Smooth muscle cell (in vitro differentiated cells): ENCODE measurements at regions not wholly inside any gene's neighbourhood (a gene's known extent, or its start where the extent isn't known, plus 50 kb on each side); places are given as distances from the start of the nearest gene placed in this dataset.

Experiments
- DNase-seq: peaks from one replicate; lab custom pipeline; 2025; ENCODE audit not compliant: unreplicated experiment; lab: John Stamatoyannopoulos, UW
- H2AFZ ChIP-seq: fragments of 200-600 bp; sonication (generic); 2 replicates; pipeline ENCODE4 v1.6.0; 2016; ENCODE audit warnings: antibody characterized with exemption, low read depth, mild to moderate bottlenecking
- H3F3A ChIP-seq: fragments of 200-600 bp; sonication (generic); 2 replicates; pipeline ENCODE4 v1.6.0; 2017; ENCODE audit warnings: antibody characterized with exemption, low read depth
- H3K27ac ChIP-seq: fragments of 200-600 bp; sonication (generic); 2 replicates; pipeline ENCODE4 v1.5.1; 2016; ENCODE audit warnings: low read depth, mild to moderate bottlenecking
- H3K27me3 ChIP-seq: fragments of 200-600 bp; sonication (generic); 2 replicates; pipeline ENCODE4 v1.6.1; 2016; ENCODE audit warnings: low read depth, mild to moderate bottlenecking
- H3K36me3 ChIP-seq: fragments of 200-600 bp; sonication (generic); 2 replicates; pipeline ENCODE4 v1.5.1; 2016; ENCODE audit warnings: low read depth
- H3K4me1 ChIP-seq: fragments of 200-600 bp; sonication (generic); 2 replicates; pipeline ENCODE4 v1.5.1; 2016; ENCODE audit warnings: low read depth
- H3K4me2 ChIP-seq: fragments of 200-600 bp; sonication (generic); 2 replicates; pipeline ENCODE4 v1.6.0; 2016; ENCODE audit warnings: mild to moderate bottlenecking
- H3K4me3 ChIP-seq: fragments of 200-600 bp; sonication (generic); 2 replicates; pipeline ENCODE4 v1.5.1; 2016; ENCODE audit warnings: mild to moderate bottlenecking
- H3K79me2 ChIP-seq: fragments of 200-600 bp; sonication (generic); 2 replicates; pipeline ENCODE4 v1.6.0; 2016; ENCODE audit warnings: low read depth, mild to moderate bottlenecking
- H3K9ac ChIP-seq: fragments of 200-600 bp; sonication (generic); 2 replicates; pipeline ENCODE4 v1.6.0; 2016; ENCODE audit warnings: low read depth
- H3K9me3 ChIP-seq: fragments of 200-600 bp; sonication (generic); replicated peaks from 2 replicates; pipeline ENCODE4 v1.5.1; 2016; ENCODE audit warnings: low read depth
- H4K20me1 ChIP-seq: fragments of 200-600 bp; sonication (generic); 2 replicates; pipeline ENCODE4 v1.6.0; 2016; ENCODE audit warnings: low read depth
- CTCF ChIP-seq: fragments of 200-600 bp; sonication (generic); IDR thresholded peaks from 2 replicates; pipeline ENCODE4 v1.5.1; 2017; ENCODE audit warnings: borderline replicate concordance, mild to moderate bottlenecking, antibody characterized with exemption; ENCODE audit not compliant: insufficient read depth, poor library complexity, severe bottlenecking
- WGBS: methylation state at CpG from one replicate; pipeline ENCODE4 v1.1.7; 2016; ENCODE audit warnings: low lambda C conversion rate; 5-methylcytosine and 5-hydroxymethylcytosine counted together

GRCh38 chr7:128155100-128155740 is 85.9 kb upstream of the LEP start:
- H3K27me3 ChIP-seq: peaks cover 53% of the 10 kb centered on the region

GRCh38 chr7:128157906-128158305 is 83.2 kb upstream of the LEP start:
- no peak for DNase-seq
- Histone ChIP-seq H3F3A (no peaks in the 10 kb centered on the region), H3K27me3 (peaks cover 52% of the 10 kb centered on the region), H3K9me3 (no peaks in the 10 kb centered on the region), H3K4me2 (no peak overlapping the region), H2AFZ (no peak overlapping the region), H3K36me3 (no peaks in the 10 kb centered on the region), H3K9ac (no peak overlapping the region), H3K79me2 (no peaks in the 10 kb centered on the region), H3K27ac (no peak overlapping the region), H3K4me1 (no peaks in the 10 kb centered on the region), H4K20me1 (no peaks in the 10 kb centered on the region), H3K4me3 (no peak overlapping the region)
- no peak for TF ChIP-seq CTCF
- WGBS: 87% methylated on average over 7 of the region's 7 CpGs

More at GRCh38 chr7:128155100-128155740, 85.9 kb upstream of the LEP start:
- Histone ChIP-seq H3K27ac (no peak overlapping the region), H3K4me3 (no peak overlapping the region), H3K79me2 (no peaks in the 10 kb centered on the region), H3K4me1 (no peaks in the 10 kb centered on the region), H3K4me2 (no peak overlapping the region), H4K20me1 (no peaks in the 10 kb centered on the region), H3K9me3 (no peaks in the 10 kb centered on the region), H3K9ac (no peak overlapping the region), H3K36me3 (no peaks in the 10 kb centered on the region), H2AFZ (no peak overlapping the region), H3F3A (no peaks in the 10 kb centered on the region)
- no peak for TF ChIP-seq CTCF
- no peak for DNase-seq
- 73% methylated on average over 12 of the region's 12 CpGs for WGBS

GRCh38 chr7:128158370-128158769 is 82.7 kb upstream of the LEP start:
- no peak for TF ChIP-seq CTCF
- Histone ChIP-seq H3K4me1 (no peaks in the 10 kb centered on the region), H3K27ac (no peak overlapping the region), H3K9ac (no peak overlapping the region), H3K36me3 (no peaks in the 10 kb centered on the region), H4K20me1 (no peaks in the 10 kb centered on the region), H3K79me2 (no peaks in the 10 kb centered on the region), H3K4me2 (no peak overlapping the region), H3K4me3 (no peak overlapping the region), H3K9me3 (no peaks in the 10 kb centered on the region), H3K27me3 (peaks cover 52% of the 10 kb centered on the region), H2AFZ (no peak overlapping the region), H3F3A (no peaks in the 10 kb centered on the region)
- WGBS: 81% methylated on average over 3 of the region's 3 CpGs
- DNase-seq: no peak

GRCh38 chr7:128160296-128160695 is 80.8 kb upstream of the LEP start:
- TF ChIP-seq CTCF: no peak
- H3K9me3 ChIP-seq: no peaks in the 10 kb centered on the region
- WGBS: 83% methylated on average over 6 of the region's 6 CpGs
- H3K79me2 ChIP-seq: no peaks in the 10 kb centered on the region
- H3F3A ChIP-seq: no peaks in the 10 kb centered on the region
- no peak overlapping the region for H3K4me3 ChIP-seq
- no peaks in the 10 kb centered on the region for H3K4me1 ChIP-seq
- no peak overlapping the region for H3K9ac ChIP-seq
- H4K20me1 ChIP-seq: no peaks in the 10 kb centered on the region
- H3K4me2 ChIP-seq: no peak overlapping the region
- peaks cover 44% of the 10 kb centered on the region for H3K27me3 ChIP-seq
- no peak for DNase-seq
- no peak overlapping the region for H2AFZ ChIP-seq
- no peak overlapping the region for H3K27ac ChIP-seq
- H3K36me3 ChIP-seq: no peaks in the 10 kb centered on the region
